Endothelial cell of hepatic sinusoid (primary cell): ENCODE measurements at regions not wholly inside any gene's neighbourhood (a gene's known extent, or its start where the extent isn't known, plus 50 kb on each side); places are given as distances from the start of the nearest gene placed in this dataset.
"Not testable (repeated sequence)": the region's sequence is repeated elsewhere in the genome, so short reads cannot be mapped to it uniquely, and the experiment has no call there.

Experiments
- in situ Hi-C: cut with HindIII; loops from 2 replicates; pipeline ENCODE4 v1.10.0; 2017; ENCODE audit warnings: low sequenced_read_pairs

GRCh38 chr5:115751176-115751575, 65.3 kb downstream of the CDO1 start:
- in situ Hi-C loops, result no loop called here

- in situ Hi-C loops, result loop anchor here (5.0 kb wide), 1 partner anchor 47 kb away; no protein-coding TSS in a partner anchor
Measured at GRCh38 chr5:115749016-115749415, 67.4 kb downstream of the CDO1 start.

- in situ Hi-C loops, result not testable (repeated sequence)
Measured at GRCh38 chr5:115739245-115739644, 77.2 kb downstream of the CDO1 start.

GRCh38 chr5:115738830-115739229, 77.6 kb downstream of the CDO1 start:
- in situ Hi-C loops, result no loop called here

GRCh38 chr5:115737452-115737851, 79.0 kb downstream of the CDO1 start:
- in situ Hi-C loops, result no loop called here

GRCh38 chr5:115736690-115737005, 79.8 kb downstream of the CDO1 start:
- in situ Hi-C loops, result no loop called here

- in situ Hi-C loops, result no loop called here
Measured at GRCh38 chr5:115736004-115736689, 80.3 kb downstream of the CDO1 start.

- in situ Hi-C loops, result no loop called here
Measured at GRCh38 chr5:115735108-115735998, 81.1 kb downstream of the CDO1 start.

- in situ Hi-C loops, result no loop called here
Measured at GRCh38 chr5:115733607-115734006, 82.9 kb downstream of the CDO1 start.

GRCh38 chr5:115732026-115732425, 84.4 kb downstream of the CDO1 start:
- in situ Hi-C loops, result no loop called here

GRCh38 chr5:115725522-115725921, 90.9 kb downstream of the CDO1 start:
- in situ Hi-C loops, result no loop called here

- in situ Hi-C loops, result no loop called here
Measured at GRCh38 chr5:115723220-115723619, 93.2 kb downstream of the CDO1 start.

- in situ Hi-C loops, result no loop called here
Measured at GRCh38 chr5:115720888-115721287, 95.1 kb upstream of the TMED7 start.

- in situ Hi-C loops, result no loop called here
Measured at GRCh38 chr5:115718927-115719326, 93.1 kb upstream of the TMED7 start.

GRCh38 chr5:115713408-115713807, 87.6 kb upstream of the TMED7 start:
- in situ Hi-C loops, result no loop called here

GRCh38 chr5:115709585-115709984, 83.7 kb upstream of the TMED7 start:
- in situ Hi-C loops, result no loop called here

GRCh38 chr5:115708819-115709477, 83.1 kb upstream of the TMED7 start:
- in situ Hi-C loops, result no loop called here

GRCh38 chr5:115703514-115703913, 77.7 kb upstream of the TMED7 start:
- in situ Hi-C loops, result loop anchor here (5.0 kb wide), 1 partner anchor 44 kb away; no protein-coding TSS in a partner anchor

- in situ Hi-C loops, result loop anchor here (5.0 kb wide), 1 partner anchor 45 kb away; no protein-coding TSS in a partner anchor
Measured at GRCh38 chr5:115702025-115702424, 76.2 kb upstream of the TMED7 start.

- in situ Hi-C loops, result loop anchor here (5.0 kb wide), 1 partner anchor 47 kb away; no protein-coding TSS in a partner anchor
Measured at GRCh38 chr5:115699967-115700366, 74.1 kb upstream of the TMED7 start.

- in situ Hi-C loops, result no loop called here
Measured at GRCh38 chr5:115696141-115696650, 70.4 kb upstream of the TMED7 start.
